ENCODE measurements at regions not wholly inside any gene's neighbourhood (a gene's known extent, or its start where the extent isn't known, plus 50 kb on each side); places are given as distances from the start of the nearest gene placed in this dataset.

- no peak overlapping the region for H3K27ac Mint-ChIP-seq
- peaks cover 0 to 2% (median 0%) of the 10 kb centered on the region in 3 donors for H3K9me3 Mint-ChIP-seq
- no peak overlapping the region for H3K4me3 Mint-ChIP-seq
- no peaks in the 10 kb centered on the region for H3K36me3 Mint-ChIP-seq
- no peaks in the 10 kb centered on the region for H3K27me3 Mint-ChIP-seq
- H3K4me1 Mint-ChIP-seq = no peaks in the 10 kb centered on the region
These were observed 368.3 kb downstream of the FAM181B start for GRCh38 chr11:82365351-82365750.

- H3K9me3 Mint-ChIP-seq = peaks cover 0 to 2% (median 0%) of the 10 kb centered on the region in 3 donors
- H3K4me3 Mint-ChIP-seq = no peak overlapping the region
- H3K36me3 Mint-ChIP-seq = no peaks in the 10 kb centered on the region
- H3K27ac Mint-ChIP-seq = no peak overlapping the region
- no peaks in the 10 kb centered on the region for H3K27me3 Mint-ChIP-seq
- no peaks in the 10 kb centered on the region for H3K4me1 Mint-ChIP-seq
These were observed 377.3 kb downstream of the FAM181B start for GRCh38 chr11:82356316-82356715.

- Mint-ChIP-seq H3K4me3 (no peak overlapping the region), H3K27me3 (no peaks in the 10 kb centered on the region), H3K9me3 (peaks cover 0 to 5% (median 0%) of the 10 kb centered on the region in 3 donors), H3K36me3 (no peaks in the 10 kb centered on the region), H3K4me1 (no peaks in the 10 kb centered on the region), H3K27ac (no peak overlapping the region)
These were observed 378.3 kb downstream of the FAM181B start for GRCh38 chr11:82355313-82355823.

- Mint-ChIP-seq H3K36me3 (no peaks in the 10 kb centered on the region), H3K27ac (no peak overlapping the region), H3K27me3 (no peaks in the 10 kb centered on the region), H3K9me3 (peaks cover 0 to 2% (median 0%) of the 10 kb centered on the region in 3 donors), H3K4me3 (no peak overlapping the region), H3K4me1 (no peaks in the 10 kb centered on the region)
These were observed 406.8 kb downstream of the FAM181B start for GRCh38 chr11:82326853-82327252.

- no peaks in the 10 kb centered on the region for H3K4me1 Mint-ChIP-seq
- H3K27me3 Mint-ChIP-seq = no peaks in the 10 kb centered on the region
- no peak overlapping the region for H3K27ac Mint-ChIP-seq
- no peak overlapping the region for H3K4me3 Mint-ChIP-seq
- H3K36me3 Mint-ChIP-seq = no peaks in the 10 kb centered on the region
- H3K9me3 Mint-ChIP-seq = peaks cover 0 to 7% (median 0%) of the 10 kb centered on the region in 3 donors
These were observed 412.5 kb downstream of the FAM181B start for GRCh38 chr11:82321206-82321605.

GRCh38 chr11:82315093-82315492, 418.6 kb downstream of the FAM181B start:
- H3K36me3 Mint-ChIP-seq = no peaks in the 10 kb centered on the region
- H3K27me3 Mint-ChIP-seq = no peaks in the 10 kb centered on the region
- peaks cover 0 to 5% (median 3%) of the 10 kb centered on the region in 3 donors for H3K9me3 Mint-ChIP-seq
- H3K27ac Mint-ChIP-seq = no peak overlapping the region
- H3K4me1 Mint-ChIP-seq = no peaks in the 10 kb centered on the region
- no peak overlapping the region for H3K4me3 Mint-ChIP-seq

- Mint-ChIP-seq H3K27me3 (no peaks in the 10 kb centered on the region), H3K36me3 (no peaks in the 10 kb centered on the region), H3K4me1 (no peaks in the 10 kb centered on the region), H3K9me3 (peaks cover 2 to 5% (median 3%) of the 10 kb centered on the region in 3 donors), H3K27ac (no peak overlapping the region), H3K4me3 (no peak overlapping the region)
These were observed 424.7 kb downstream of the FAM181B start for GRCh38 chr11:82308979-82309378.

GRCh38 chr11:82305123-82305522, 428.5 kb downstream of the FAM181B start:
- no peaks in the 10 kb centered on the region for H3K36me3 Mint-ChIP-seq
- peaks cover 0 to 3% (median 2%) of the 10 kb centered on the region in 3 donors for H3K9me3 Mint-ChIP-seq
- no peaks in the 10 kb centered on the region for H3K27me3 Mint-ChIP-seq
- no peak overlapping the region for H3K27ac Mint-ChIP-seq
- no peaks in the 10 kb centered on the region for H3K4me1 Mint-ChIP-seq
- no peak overlapping the region for H3K4me3 Mint-ChIP-seq

GRCh38 chr11:82303671-82304070, 430.0 kb downstream of the FAM181B start:
- no peak overlapping the region for H3K27ac Mint-ChIP-seq
- no peaks in the 10 kb centered on the region for H3K36me3 Mint-ChIP-seq
- no peaks in the 10 kb centered on the region for H3K27me3 Mint-ChIP-seq
- H3K4me1 Mint-ChIP-seq = no peaks in the 10 kb centered on the region
- peaks cover 0 to 2% (median 1%) of the 10 kb centered on the region in 3 donors for H3K9me3 Mint-ChIP-seq
- H3K4me3 Mint-ChIP-seq = no peak overlapping the region

GRCh38 chr11:82288471-82288870, 445.2 kb downstream of the FAM181B start:
- Mint-ChIP-seq H3K27me3 (no peaks in the 10 kb centered on the region), H3K4me1 (peaks cover 0 to under 1% (median 0%) of the 10 kb centered on the region in 3 donors), H3K4me3 (no peak overlapping the region), H3K27ac (no peak overlapping the region), H3K36me3 (no peaks in the 10 kb centered on the region), H3K9me3 (peaks cover 0 to 11% (median 4%) of the 10 kb centered on the region in 3 donors)

GRCh38 chr11:82270870-82271269, 462.8 kb downstream of the FAM181B start:
- Mint-ChIP-seq H3K4me3 (no peak overlapping the region), H3K27ac (no peak overlapping the region), H3K36me3 (no peaks in the 10 kb centered on the region), H3K9me3 (no peaks in the 10 kb centered on the region), H3K27me3 (no peaks in the 10 kb centered on the region), H3K4me1 (no peaks in the 10 kb centered on the region)

- Mint-ChIP-seq H3K4me1 (no peaks in the 10 kb centered on the region), H3K27me3 (no peaks in the 10 kb centered on the region), H3K9me3 (no peaks in the 10 kb centered on the region), H3K36me3 (no peaks in the 10 kb centered on the region), H3K4me3 (no peak overlapping the region), H3K27ac (no peak overlapping the region)
These were observed 465.0 kb downstream of the FAM181B start for GRCh38 chr11:82268627-82269026.

- H3K4me1 Mint-ChIP-seq = no peaks in the 10 kb centered on the region
- H3K9me3 Mint-ChIP-seq = no peaks in the 10 kb centered on the region
- no peaks in the 10 kb centered on the region for H3K27me3 Mint-ChIP-seq
- no peak overlapping the region for H3K4me3 Mint-ChIP-seq
- H3K36me3 Mint-ChIP-seq = no peaks in the 10 kb centered on the region
- no peak overlapping the region for H3K27ac Mint-ChIP-seq
These were observed 466.5 kb downstream of the FAM181B start for GRCh38 chr11:82267186-82267585.

- Mint-ChIP-seq H3K27me3 (no peaks in the 10 kb centered on the region), H3K36me3 (no peaks in the 10 kb centered on the region), H3K4me3 (no peak overlapping the region), H3K9me3 (no peaks in the 10 kb centered on the region), H3K27ac (no peak overlapping the region), H3K4me1 (no peaks in the 10 kb centered on the region)
These were observed 472.3 kb downstream of the FAM181B start for GRCh38 chr11:82261367-82261766.

- Mint-ChIP-seq H3K36me3 (no peaks in the 10 kb centered on the region), H3K9me3 (no peaks in the 10 kb centered on the region)
These were observed 483.6 kb downstream of the FAM181B start for GRCh38 chr11:82250047-82250446.

GRCh38 chr11:82246926-82247325, 486.7 kb downstream of the FAM181B start:
- H3K27ac Mint-ChIP-seq = no peak overlapping the region

More at GRCh38 chr11:82250047-82250446, 483.6 kb downstream of the FAM181B start:
- Mint-ChIP-seq H3K4me3 (no peak overlapping the region), H3K27ac (no peak overlapping the region), H3K27me3 (no peaks in the 10 kb centered on the region), H3K4me1 (no peaks in the 10 kb centered on the region)

More at GRCh38 chr11:82246926-82247325, 486.7 kb downstream of the FAM181B start:
- Mint-ChIP-seq H3K4me1 (no peaks in the 10 kb centered on the region), H3K36me3 (no peaks in the 10 kb centered on the region), H3K27me3 (no peaks in the 10 kb centered on the region), H3K4me3 (no peak overlapping the region), H3K9me3 (peaks cover 0 to 4% (median 3%) of the 10 kb centered on the region in 3 donors)

Data from IgD-negative memory B cell (primary cell).